ENCODE measurements at regions not wholly inside any gene's neighbourhood (a gene's known extent, or its start where the extent isn't known, plus 50 kb on each side); places are given as distances from the start of the nearest gene placed in this dataset.
"Not testable (repeated sequence)": the region's sequence is repeated elsewhere in the genome, so short reads cannot be mapped to it uniquely, and the experiment has no call there.

DNA sequence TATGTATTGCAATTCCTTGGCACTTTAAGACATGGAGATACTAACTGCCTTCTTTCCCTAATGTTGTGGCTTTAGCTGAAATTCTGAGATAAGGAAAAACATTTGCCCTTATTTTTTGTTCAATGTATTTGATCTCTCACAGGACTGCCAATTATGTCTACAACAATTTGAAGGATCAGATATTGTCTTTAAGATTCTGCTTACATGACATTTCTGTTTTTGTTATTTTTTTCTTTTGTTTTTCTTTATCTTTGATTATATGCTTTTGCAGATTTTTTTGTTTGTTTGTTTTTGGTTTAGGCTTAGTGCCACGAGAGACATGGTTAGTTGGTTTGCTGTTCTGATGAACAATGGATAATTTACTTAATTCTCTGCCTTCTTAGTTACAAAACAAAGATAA, 303.3 kb downstream of the TECRL start:
- H3K4me3 ChIP-seq, result no peak overlapping the region
- H3K9me3 ChIP-seq, result no peaks in the 10 kb centered on the region
- TF ChIP-seq EP300 (IDR thresholded peaks at IDR 0.05) (no peak), POLR2A (IDR thresholded peaks at IDR 0.05) (no peak)
- TF ChIP-seq, protein P1, sequence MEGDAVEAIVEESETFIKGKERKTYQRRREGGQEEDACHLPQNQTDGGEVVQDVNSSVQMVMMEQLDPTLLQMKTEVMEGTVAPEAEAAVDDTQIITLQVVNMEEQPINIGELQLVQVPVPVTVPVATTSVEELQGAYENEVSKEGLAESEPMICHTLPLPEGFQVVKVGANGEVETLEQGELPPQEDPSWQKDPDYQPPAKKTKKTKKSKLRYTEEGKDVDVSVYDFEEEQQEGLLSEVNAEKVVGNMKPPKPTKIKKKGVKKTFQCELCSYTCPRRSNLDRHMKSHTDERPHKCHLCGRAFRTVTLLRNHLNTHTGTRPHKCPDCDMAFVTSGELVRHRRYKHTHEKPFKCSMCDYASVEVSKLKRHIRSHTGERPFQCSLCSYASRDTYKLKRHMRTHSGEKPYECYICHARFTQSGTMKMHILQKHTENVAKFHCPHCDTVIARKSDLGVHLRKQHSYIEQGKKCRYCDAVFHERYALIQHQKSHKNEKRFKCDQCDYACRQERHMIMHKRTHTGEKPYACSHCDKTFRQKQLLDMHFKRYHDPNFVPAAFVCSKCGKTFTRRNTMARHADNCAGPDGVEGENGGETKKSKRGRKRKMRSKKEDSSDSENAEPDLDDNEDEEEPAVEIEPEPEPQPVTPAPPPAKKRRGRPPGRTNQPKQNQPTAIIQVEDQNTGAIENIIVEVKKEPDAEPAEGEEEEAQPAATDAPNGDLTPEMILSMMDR (IDR thresholded peaks at IDR 0.05), result no peak
- no peak overlapping the region for H3K27ac ChIP-seq
- no peaks in the 10 kb centered on the region for H3K4me1 ChIP-seq
- H3K36me3 ChIP-seq, result no peaks in the 10 kb centered on the region
- WGBS, 2 donors, result 46 to 52% methylated on average over 1 of the region's 1 CpG
- no peak for DNase-seq (ENCODE audit: low spot score in 2 of 2)
- H3K27me3 ChIP-seq, result no peaks in the 10 kb centered on the region

DNA sequence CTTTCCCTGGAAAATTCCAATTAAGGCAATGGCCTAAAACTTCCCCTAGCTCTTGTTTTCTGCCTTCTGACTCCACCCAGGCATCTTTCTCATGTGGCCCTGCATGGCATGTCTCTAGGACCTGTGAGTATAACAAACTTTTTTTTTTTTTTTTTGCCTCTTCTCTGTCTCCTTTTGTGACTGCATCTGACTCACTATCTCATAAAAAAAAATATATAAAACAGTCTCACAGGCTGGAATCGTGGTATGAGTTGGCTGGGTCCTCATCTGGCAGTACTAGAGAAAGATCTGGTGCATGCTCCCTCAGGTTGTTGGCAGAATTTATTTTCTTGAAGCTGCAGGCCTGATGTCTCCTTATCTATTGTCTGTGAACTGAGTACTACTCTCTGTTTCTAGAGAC, 313.9 kb downstream of the TECRL start:
- H3K4me1 ChIP-seq, result no peaks in the 10 kb centered on the region
- H3K4me3 ChIP-seq, result no peak overlapping the region
- no peak for TF ChIP-seq EP300 (IDR thresholded peaks at IDR 0.05)
- no peak for TF ChIP-seq POLR2A (IDR thresholded peaks at IDR 0.05)
- TF ChIP-seq, protein P1 (IDR thresholded peaks at IDR 0.05), result no peak
- WGBS, 2 donors, result 68 to 76% methylated on average over 1 of the region's 1 CpG
- H3K9me3 ChIP-seq, result no peaks in the 10 kb centered on the region
- H3K27ac ChIP-seq, result no peak overlapping the region
- no peak for DNase-seq (ENCODE audit: low spot score in 2 of 2)
- no peaks in the 10 kb centered on the region for H3K27me3 ChIP-seq
- H3K36me3 ChIP-seq, result no peaks in the 10 kb centered on the region

DNA sequence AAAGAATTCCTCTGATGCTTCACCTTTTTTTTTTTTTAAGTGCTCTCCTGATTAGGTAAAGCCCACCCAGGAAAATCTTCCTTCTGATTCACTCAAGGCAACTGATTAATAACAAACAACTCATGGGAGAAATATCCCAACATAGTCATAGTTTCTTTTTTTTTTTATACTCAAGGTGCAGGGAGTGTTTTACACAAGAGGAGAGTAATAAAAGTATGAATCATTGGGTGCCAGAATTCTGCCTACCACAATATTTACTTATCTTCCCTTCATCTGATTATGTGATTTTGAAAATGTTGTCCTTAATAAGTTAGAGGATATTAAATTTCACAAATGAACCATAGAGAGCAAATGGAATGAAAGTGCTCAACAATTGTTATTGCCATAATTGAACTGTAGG, 329.9 kb downstream of the TECRL start:
- Histone ChIP-seq H3K4me3 (no peak overlapping the region), H3K27me3 (no peaks in the 10 kb centered on the region), H3K27ac (no peak overlapping the region), H3K36me3 (no peaks in the 10 kb centered on the region), H3K9me3 (no peaks in the 10 kb centered on the region), H3K4me1 (no peaks in the 10 kb centered on the region)
- DNase-seq (ENCODE audit: low spot score in 2 of 2), result no peak
- TF ChIP-seq POLR2A (IDR thresholded peaks at IDR 0.05) (no peak), EP300 (IDR thresholded peaks at IDR 0.05) (no peak)
- TF ChIP-seq, protein P1 (IDR thresholded peaks at IDR 0.05), result no peak

DNA sequence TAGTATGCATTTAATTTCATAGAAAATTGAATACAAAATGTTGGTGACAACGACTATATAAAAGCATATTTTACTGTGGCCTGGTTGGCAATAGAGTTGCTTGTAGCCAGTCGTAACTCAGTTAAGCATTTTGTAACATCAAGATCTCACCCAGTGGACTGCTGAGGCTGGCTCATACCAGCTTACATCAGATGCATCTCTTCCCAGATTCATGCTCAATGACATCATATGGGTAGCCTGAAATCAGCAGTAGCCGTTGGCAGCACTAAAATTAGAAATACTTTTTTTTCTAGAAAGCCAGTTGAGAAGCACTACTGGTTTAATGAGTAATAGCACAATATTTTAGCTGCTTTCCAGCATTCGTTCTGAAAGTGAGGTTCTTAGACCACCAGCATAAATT, 341.2 kb downstream of the TECRL start:
- H3K4me3 ChIP-seq, result no peak overlapping the region
- no peaks in the 10 kb centered on the region for H3K36me3 ChIP-seq
- H3K9me3 ChIP-seq, result no peaks in the 10 kb centered on the region
- 58 to 67% methylated on average over 4 of the region's 4 CpGs for WGBS, 2 donors
- no peak for DNase-seq (ENCODE audit: low spot score in 2 of 2)
- no peaks in the 10 kb centered on the region for H3K4me1 ChIP-seq
- H3K27me3 ChIP-seq, result no peaks in the 10 kb centered on the region
- no peak overlapping the region for H3K27ac ChIP-seq
- TF ChIP-seq EP300 (IDR thresholded peaks at IDR 0.05), result no peak
- TF ChIP-seq, protein P1 (IDR thresholded peaks at IDR 0.05), result no peak
- no peak for TF ChIP-seq POLR2A (IDR thresholded peaks at IDR 0.05)

DNA sequence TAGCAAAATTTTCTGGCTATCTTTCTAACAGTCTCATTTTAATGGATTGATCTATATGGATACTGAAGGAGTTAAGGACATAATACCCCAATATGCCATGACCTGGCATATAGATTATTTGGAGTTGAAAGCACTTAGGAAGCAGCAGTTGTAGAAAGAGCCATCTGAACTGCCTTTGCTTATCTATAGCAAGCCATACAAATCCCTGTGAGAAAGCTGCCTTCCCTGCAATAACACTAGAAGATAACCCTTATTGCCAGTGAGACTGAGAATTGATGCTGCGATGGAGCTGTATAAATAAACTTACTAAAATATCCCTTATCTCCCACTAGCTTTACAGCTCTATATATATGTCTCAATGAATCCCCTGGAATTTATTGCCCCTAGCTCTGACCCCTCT, 346.3 kb downstream of the TECRL start:
- DNase-seq (ENCODE audit: low spot score in 2 of 2), result no peak
- no peak overlapping the region for H3K4me3 ChIP-seq
- no peaks in the 10 kb centered on the region for H3K27me3 ChIP-seq
- no peaks in the 10 kb centered on the region for H3K4me1 ChIP-seq
- TF ChIP-seq, protein P1 (IDR thresholded peaks at IDR 0.05), result no peak
- TF ChIP-seq POLR2A (IDR thresholded peaks at IDR 0.05), result no peak
- no peak for TF ChIP-seq EP300 (IDR thresholded peaks at IDR 0.05)
- no peak overlapping the region for H3K27ac ChIP-seq
- WGBS, 2 donors, result 80 to 82% methylated on average over 1 of the region's 1 CpG
- H3K36me3 ChIP-seq, result no peaks in the 10 kb centered on the region
- H3K9me3 ChIP-seq, result no peaks in the 10 kb centered on the region

DNA sequence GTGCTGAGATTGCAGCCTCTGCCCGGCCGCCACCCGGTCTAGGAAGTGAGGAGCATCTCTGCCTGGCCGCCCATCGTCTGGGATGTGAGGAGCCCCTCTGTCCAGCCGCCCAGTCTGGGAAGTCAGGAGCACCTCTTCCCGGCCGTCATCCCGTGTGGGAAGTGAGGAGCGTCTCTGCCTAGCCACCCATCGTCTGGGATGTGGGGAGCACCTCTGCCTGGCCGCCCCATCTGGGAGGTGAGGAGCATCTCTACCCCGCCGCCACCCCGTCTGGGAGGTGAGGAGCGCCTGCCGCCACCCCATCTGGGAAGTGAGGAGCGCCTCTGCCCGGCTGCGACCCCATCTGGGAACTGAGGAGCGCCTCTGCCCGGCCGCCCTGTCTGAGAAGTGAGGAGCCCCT, 372.2 kb downstream of the TECRL start:
- H3K9me3 ChIP-seq, result peaks cover 0 to 15% (median 0%) of the 10 kb centered on the region in 4 donors
- WGBS, 2 donors, result 97% methylated on average over 20 to 22 of the region's 23 CpGs
- H3K4me1 ChIP-seq; H3K27me3 ChIP-seq; DNase-seq (ENCODE audit: low spot score in 2 of 2); H3K27ac ChIP-seq; H3K4me3 ChIP-seq; H3K36me3 ChIP-seq: not testable (repeated sequence)
